ENCODE measurements at regions not wholly inside any gene's neighbourhood (a gene's known extent, or its start where the extent isn't known, plus 50 kb on each side); places are given as distances from the start of the nearest gene placed in this dataset.

DNA sequence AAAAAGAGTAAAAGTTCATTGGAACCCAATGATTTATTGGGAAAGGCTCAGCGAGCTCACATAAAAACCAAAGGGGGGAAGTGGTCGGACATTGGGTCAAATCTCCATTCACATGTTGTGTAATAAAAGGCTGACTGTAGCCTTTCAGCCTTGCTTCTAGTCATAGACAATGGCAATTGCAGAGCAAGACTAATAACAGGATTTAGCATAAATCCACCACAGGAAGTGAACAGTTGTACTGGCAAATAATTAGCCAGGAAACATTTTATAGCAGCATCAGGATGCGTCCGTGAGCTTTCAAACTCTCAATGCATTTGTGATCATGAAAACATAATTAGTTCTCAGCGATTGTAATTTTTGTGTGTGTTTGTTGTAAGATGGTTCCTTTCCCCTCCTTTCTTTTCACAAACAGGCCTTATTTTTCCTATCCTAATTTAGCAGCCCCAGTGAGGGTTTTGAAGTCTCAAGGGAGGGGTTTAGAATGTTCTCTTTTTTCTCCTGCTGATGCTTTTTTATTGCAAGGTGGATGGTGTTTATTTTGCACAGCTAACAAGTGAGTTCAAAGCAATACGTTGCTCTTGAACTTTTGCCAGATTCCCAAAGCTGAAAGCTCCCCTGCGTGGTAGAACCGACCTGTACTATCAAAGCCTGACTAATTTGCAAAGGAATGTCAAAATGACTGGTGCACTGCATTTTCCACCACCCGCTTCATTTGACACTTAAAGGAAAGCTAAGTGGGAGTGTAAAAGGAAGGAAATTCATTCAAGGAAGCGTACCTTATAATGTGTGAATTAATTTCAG, 105.6 kb downstream of the SPRY2 start:
- no peak for DNase-seq

DNA sequence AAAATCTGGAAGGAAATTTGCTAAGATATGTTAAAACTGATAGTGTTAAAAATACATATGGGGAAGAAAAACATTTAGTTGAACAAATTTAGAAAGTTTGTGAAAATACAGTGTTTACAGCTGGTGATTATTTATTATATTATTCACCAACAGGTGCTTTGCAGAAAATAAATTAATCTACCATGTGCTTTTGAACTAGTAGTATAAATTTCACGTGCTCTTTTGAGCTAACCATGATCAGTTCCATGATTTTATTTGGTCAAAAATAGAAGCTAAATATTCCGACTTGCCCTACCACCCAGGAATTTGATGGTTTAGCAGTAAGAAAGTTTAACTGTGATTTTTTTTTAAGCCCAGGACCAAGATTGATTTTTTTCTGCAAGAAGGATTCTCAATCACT, 113.3 kb downstream of the SPRY2 start:
- no peak for DNase-seq

DNA sequence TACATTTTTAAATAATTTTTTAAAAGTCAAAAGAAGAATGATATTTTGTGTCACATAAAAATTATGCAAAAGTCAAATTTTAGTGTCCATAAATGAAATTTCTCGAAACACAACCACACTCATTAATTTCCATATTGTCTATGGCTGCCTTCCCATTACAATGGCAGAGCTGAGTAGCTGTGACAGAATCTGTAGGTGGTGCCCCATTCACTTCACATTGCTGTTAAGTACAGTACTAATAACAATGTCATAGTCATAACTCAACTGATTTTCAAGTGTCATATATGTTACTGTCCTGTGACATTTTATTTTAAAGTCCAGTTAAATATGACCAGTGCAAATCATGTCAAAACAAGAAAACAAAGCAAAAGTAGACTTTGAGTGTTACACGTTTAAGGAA, 114.3 kb downstream of the SPRY2 start:
- no peak for DNase-seq

DNA sequence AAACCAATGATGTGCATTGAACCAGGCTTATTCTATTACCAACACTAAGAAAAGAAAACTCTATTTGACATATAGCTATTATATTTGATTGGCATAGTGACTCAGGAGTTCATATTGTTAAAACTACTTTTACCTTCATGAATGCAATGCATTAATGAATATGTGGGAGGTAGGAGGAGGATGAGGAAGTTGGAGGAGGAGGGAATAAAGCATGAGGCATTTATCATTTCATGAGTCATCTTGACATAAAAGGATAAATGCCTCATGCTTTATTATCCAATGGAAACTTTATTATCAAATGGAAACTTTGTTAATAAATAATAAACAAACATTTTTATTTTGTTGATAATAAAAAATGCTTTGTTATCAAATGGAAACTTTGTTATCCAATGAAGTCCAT, 116.5 kb downstream of the SPRY2 start:
- no peak for DNase-seq

DNA sequence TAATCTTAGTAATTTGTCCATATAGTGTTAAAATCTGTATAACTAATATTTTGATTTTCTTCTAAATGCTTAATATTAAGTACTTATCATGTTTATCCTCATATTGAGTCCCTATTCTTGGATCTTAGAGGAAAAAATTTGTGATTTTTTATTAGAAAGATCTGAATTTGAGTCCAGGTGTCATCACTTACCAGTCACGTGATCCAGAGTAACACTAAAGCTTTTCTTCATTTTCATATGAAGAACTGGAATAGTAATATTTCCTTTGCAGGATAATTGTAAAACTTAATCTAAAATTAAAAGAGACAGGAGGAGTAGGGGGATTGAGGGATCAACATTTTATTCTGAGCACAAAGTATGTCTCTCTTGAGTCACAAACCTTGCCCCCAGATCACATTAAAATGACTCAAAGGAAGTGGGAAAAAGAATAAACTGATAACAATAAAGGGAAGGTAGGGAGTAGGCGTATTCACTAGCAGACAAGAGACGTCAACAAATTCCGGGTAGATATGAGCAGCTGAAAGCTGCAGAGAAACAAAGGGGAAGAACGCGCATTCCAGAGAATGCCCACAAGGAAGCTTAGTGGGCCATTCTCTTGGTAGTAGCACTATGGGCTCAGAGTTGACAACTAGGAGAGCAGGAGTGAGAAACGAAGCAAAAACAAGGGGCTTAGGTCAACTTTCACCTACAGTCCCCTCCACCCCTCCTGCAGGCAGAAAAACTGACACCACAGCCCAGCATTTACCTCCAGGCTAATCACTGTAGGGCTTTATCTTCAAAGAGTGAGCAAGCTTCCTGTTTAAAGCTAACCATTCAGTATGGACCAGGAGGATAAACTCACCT, 123.1 kb downstream of the SPRY2 start:
- DNase-seq = no peak

DNA sequence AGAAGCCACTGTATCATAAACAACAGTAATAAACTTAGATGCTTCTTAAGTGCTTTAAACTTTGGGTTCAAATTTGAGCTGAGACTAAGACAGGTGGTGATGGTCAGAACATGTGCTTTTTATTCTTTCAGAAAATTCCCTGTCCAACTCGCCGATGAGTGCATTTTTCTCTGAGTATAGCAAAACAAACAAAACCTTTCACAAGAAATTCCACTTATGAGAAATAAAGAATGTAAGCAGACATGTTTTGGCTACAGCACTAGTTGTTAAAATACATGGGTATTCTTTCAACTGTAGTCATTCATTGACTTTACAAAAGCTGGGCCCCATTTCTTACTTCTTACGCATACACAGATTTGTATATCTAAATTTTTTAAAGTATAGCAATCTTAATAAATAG, 125.6 kb downstream of the SPRY2 start:
- no peak for DNase-seq

DNA sequence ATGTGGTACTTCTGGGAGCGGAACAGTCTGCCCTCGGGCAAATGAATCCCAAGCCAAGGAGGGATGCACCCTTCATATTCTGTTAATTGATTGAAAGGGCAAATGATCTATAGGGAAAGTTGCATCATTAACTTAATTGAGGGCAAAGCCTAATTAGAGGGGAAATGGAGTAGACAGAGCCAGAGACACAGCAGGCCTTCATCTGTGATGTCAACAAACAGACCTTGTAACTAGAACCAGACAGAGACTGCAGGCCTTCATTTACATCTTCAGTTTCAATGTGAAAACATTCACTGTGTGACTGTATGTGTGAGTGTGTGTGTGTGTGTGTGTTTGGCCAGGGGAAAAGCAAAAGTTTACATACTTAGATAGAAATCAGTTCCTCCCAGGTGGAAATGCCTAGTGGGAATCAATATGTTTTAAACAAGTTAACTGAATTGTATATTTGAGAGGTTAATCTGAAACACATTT, 126.4 kb downstream of the SPRY2 start:
- DNase-seq = no peak

DNA sequence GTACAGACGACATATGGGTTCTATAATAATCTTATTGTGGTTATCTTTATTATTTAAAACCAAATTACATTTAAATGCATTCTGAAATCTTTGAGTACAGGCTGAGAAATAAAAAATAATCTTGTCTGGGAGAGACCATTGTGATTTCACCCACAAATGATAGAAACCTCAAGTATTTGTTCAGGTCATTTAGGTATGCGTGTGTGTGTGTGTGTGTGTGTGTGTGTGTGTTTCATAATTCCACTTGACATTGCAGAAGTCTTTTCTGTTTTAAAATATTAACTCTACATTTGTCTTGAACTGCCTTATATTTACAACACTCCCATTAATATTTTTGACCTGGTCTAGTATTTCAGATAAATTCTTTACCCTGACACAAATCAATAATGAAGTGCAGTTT, 126.9 kb downstream of the SPRY2 start:
- no peak for DNase-seq

DNA sequence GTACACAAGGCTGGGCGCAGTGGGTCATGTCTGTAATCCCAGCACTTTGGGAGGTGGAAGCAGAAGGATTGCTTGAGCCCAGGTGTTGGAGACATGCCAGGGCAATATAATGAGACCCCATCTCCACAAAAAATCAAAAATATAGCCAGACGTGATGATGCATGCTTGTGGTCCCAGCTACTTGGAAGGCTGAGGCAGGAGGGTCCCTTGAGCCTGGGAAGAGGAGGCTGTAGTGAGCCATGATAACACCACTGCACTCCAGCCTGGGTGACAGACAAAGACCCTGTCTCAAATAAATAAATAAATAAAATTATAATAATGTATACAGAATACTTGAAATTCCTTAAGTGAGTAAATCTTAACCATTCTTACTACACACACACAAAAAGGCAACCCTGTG, 127.7 kb downstream of the SPRY2 start:
- DNase-seq = no peak

DNA sequence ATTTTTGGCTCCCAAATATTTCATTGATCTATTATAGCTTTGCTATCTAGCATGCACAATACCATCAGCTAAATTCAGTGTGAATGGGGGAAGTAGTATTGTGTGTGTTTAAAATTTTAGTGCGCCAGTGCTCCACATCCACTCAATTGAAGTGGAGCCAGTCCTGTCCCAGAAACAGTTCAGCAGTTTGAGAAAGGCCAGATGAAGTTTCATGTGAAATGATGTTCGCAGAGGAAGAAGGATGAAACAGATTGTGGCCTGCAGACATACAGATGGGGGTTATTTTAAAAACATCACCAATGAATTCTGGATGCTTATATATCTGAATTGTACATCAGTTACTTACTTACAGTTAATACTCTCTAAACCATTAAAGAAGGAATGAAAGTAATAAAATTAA, 129.4 kb downstream of the SPRY2 start:
- no peak for DNase-seq

DNA sequence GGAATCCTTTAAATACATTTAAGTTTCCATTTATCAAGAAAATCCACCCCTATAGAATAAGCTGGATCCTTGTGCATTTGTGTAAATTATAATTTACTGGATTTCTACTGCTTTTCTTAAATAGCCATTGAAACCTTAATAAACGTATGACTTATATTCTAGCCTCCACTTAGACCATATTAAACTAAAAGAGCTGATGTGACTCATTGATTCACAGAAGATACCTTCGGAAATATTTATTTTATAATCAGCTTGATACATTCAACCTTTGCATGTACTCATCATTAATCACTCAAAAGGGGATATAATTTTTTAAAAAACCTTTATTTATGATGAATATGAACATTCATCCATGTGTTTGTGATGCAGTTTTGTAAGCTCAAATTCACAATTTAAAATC, 136.3 kb downstream of the SPRY2 start:
- no peak for DNase-seq

DNA sequence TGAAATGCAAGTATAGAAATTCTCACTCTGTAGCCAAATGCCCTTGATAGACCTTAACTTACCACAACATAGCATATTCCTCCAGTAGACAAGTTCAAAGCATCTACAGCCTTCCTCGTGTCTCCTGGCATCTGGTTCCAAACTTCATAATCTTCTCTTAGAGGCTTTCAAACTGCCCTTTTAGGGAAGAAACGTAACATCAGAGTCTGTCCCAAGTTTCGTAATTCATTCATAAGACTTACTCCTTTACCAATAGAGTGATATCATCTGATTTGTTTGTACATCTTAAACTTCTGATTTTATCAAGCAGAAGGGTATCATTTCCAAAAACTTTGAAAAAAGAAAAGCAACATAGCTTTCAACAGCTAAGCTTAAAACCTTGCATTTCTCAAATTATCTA, 137.4 kb downstream of the SPRY2 start:
- no peak for DNase-seq

DNA sequence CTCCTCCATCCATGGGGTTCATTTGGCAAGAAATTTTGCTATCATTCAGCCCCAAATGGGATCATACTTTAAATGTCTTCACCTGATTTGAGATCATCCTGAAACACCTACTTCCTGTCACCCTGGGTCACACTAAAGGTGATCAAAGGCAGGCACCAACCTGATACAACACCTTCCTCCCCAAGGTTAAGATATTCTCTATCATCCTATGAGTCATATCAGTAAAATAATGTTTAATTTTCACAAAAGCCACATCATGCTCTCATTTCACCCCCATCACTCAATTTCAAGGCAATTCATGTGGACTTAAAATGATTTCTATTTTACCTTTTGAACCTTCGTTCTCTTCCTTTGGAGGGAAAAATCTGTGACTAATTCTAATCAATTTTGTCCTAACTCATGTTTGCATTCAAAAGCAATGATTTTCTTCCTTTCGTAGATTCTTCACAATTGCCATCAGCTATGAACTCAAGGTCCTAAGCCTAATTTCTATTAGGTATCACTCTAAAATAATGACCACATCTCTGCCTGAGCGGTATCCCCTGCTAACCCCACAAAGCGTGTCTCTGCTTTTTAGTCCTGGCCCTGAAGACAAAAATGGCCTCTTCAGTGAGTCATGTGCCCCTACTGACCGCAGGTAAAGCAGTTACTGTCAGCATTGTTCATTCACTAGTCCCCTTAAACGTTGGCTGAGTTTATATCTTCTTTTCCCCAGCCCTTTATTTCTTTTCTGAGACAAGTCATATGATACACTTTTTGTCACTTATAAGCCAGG, 139.0 kb downstream of the SPRY2 start:
- DNase-seq = no peak

DNA sequence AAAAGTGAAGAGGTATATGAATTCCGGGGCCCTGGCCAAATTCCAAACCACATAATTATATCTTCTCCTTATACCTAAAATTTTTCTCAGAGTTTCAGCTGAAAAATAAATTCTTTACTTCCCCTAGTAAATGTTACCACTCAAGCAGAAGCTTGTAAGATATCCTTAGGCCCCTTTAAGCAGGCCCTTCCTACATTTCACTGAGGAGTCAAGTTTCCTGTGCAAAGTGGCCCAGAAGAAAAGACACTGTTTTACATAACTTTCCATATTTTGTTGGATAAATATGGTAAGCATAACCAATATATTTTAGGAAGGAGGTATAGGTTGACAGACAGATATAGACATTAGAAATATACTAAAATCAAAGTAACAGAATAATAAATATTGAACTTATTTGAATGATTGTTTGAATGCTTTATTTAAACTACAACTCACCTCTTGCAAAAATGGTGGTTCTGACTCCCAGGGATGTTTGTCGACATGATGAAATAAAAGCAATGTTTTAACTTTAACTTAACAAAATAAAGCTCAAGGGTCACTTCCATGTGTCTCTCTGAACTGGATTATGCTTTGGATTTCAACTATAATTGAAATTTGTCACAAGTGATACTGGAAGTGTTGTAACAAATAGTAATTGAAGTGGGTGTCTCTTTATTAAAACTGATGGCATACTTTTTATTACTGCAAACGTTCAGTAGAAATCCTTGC, 141.2 kb downstream of the SPRY2 start:
- no peak for DNase-seq

DNA sequence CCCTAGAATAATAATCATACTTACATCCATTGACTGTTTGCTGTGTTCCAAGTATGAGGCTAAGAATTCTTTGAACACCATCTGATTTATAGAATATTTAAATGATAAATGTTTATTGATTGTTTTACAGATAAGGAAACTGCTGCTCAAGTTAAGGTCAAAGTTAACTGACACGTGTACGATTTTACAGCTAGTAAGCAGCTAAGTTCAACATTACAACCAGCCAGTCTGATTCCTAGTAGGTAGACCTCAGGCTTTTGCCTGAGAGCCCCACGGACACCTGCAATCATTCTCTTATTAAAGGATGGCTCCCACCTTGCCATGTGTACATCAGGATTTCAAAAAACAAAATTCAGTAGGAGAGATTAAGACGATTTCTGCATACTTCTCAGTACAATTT, 141.9 kb downstream of the SPRY2 start:
- DNase-seq = no peak

DNA sequence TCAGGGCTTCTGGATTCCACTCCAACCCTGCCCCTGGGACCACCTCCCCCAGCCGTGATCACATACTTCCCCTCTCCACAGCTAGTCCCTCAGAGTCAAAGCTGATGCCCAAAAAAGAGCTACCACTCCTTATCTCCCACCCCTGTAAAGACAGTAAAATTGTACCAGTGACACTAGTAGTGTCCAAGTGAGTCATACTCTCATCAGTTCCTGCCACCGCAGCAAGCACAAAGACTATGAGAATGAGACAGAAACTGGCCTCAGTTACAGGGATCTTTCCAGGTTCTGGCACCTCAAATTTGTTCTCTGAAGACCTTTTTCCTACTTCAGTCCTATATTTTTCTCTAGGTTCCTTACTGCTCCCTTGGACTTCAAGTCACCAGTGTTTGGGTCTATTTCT, 144.2 kb downstream of the SPRY2 start:
- DNase-seq = no peak

DNA sequence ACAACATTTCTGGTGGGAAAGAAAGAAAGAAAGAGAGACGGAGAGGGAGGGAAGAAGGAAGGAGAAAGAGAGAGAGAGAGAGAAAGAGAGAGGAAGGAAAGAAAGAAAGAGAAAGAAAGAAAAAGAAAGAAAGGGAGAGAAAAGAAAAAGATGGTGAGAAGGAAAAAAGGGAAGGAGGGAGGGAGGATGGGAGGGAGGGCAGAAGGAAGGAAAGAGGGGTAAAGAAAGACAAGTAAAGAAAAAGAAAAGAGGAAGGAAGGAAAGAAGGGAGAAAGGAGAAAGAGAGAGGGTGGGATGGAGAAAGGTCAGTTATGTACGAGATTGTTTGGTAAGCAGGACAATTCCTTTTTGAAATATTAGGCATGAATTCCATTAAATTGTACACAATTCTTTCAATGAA, 145.3 kb downstream of the SPRY2 start:
- DNase-seq = no peak

DNA sequence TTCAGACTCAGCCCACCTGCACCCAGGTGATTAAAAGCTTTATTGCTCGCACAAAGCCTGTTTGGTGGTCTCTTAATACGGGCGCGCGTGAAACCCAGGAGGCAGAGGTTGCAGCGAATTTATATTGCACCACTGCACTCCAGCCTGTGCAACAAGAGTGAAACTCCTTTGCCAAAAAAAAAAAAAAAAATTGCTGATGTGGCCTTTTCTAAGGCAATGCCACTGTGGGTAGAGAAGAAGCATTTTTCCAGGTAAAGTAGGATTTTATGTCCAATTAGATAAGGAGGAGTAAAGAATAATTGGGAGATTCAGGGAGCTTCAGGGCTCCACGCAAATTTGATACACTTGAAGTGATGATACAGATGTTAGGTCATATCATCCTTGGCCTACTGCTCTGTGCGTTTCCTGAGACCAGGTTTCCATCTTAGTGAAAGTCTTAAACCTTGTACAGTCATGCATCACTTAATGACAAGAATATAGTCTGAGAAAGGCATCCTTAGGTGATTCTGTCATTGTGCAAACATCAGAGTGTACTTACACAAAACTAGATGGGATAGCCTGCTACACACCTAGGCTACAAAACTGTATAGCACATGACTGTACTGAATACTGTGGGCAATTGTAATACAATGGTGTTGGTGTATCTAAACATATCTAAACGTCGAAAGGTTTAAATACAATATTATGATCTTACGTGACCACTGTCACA, 150.9 kb downstream of the SPRY2 start:
- no peak for DNase-seq

DNA sequence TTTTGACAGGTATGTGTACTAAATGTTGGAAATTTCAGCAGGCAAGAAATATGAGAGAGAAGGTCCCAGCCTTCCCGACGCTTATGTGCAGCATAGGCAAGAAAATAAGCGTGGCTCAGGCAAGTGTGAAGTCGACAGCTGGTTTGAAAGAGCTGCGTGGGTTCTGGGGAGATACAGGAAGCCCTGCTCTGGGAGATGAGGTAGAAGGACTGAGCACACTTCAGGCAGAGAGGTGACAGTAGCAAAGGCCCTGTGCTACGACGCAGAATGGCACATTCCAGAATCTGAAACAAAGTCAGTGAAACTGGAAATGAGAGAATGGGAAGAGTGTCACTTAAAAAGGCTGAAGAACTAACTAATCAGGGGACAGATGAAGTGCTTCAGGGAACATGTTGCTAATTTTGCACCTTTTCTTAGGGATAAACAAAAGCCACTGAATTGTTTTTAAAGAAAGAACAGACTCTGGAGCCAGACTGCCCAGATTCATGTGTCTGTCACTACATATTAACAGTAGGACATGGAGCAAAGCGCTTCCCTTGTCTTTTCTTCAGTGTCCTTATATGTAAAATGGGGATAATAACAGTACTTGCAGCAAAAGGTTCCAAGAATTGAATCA, 160.1 kb downstream of the SPRY2 start:
- no peak for DNase-seq

DNA sequence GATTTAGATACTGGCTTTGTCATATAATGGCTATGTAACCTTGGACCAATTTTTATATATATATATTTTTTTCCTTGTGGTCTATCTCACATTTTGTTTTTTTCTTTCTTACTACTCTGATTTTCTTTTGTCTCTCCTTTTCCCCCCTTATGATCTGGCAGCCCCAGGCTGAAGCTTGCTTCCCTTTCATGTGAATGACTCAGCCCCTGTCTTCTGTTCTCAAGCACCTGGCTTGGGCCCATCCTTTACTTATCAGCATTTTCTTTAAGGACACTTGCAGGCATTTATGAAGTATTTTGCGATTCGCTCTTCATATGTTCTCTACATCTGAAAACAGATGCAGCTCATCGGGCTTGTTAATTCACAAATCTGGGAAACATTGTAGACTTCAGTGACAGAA, 163.6 kb downstream of the SPRY2 start:
- DNase-seq = no peak

DNA sequence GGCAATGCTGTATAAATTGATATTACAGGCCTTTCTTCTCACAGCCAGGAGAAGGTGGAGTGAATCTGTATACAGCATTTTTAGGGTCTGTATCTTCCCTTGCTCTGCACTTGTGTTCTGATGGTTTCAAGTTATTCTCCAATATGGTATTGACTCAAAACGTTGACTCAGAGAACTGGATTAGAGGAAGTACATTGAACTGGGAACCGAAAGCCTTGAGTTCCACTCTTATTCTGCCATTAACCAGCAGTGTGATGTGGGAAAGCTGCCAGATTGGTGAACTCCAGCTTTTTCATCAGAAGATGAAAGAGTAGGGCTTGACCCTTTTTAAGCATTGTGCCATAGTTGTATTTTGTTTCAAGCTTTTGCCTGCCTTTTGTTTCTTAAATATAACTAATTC, 167.7 kb downstream of the SPRY2 start:
- DNase-seq = no peak

DNA sequence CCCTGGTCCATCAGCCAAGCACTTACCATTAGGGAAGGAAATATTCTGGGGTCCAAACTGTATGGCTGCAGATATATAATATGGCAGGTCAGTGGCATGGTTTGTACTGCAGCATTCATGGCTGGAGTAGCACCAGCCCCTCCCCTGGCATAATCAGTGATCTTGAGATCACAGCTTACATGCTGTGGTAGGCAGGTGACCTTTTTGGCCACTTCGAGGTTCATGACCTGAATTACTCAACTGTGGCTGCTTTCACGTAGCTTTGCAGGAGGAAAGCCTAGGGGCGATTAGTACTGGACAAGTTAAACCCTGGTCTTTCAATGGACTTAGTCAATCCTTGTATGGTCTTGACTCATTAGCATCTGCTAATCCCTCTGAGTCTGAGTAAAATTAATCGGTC, 169.8 kb downstream of the SPRY2 start:
- no peak for DNase-seq
